ENCODE measurements at regions not wholly inside any gene's neighbourhood (a gene's known extent, or its start where the extent isn't known, plus 50 kb on each side); places are given as distances from the start of the nearest gene placed in this dataset.

GRCh38 chr2:19708776-19709175 lies 193.0 kb downstream of the TTC32 start:
- no peaks in the 10 kb centered on the region for H3K36me3 ChIP-seq
- WGBS, 2 donors = 69 to 95% methylated on average over 2 of the region's 2 CpGs
- DNase-seq (ENCODE audit: low spot score in 2 of 2) = no peak

GRCh38 chr2:19706332-19706731 lies 195.5 kb downstream of the TTC32 start:
- TF ChIP-seq EP300 (IDR thresholded peaks at IDR 0.05) (no peak), POLR2A (IDR thresholded peaks at IDR 0.05) (no peak), CTCF (IDR thresholded peaks at IDR 0.05) (no peak)
- no peaks in the 10 kb centered on the region for H3K36me3 ChIP-seq
- H3K4me3 ChIP-seq = no peak overlapping the region
- no peak for DNase-seq (ENCODE audit: low spot score in 2 of 2)
- no peak overlapping the region for H3K27ac ChIP-seq
- H3K27me3 ChIP-seq = no peaks in the 10 kb centered on the region
- no peaks in the 10 kb centered on the region for H3K4me1 ChIP-seq
- H3K9me3 ChIP-seq = no peaks in the 10 kb centered on the region

More at GRCh38 chr2:19708776-19709175, 193.0 kb downstream of the TTC32 start:
- H3K27ac ChIP-seq = no peak overlapping the region
- no peaks in the 10 kb centered on the region for H3K4me1 ChIP-seq
- H3K4me3 ChIP-seq = no peak overlapping the region
- no peaks in the 10 kb centered on the region for H3K27me3 ChIP-seq
- H3K9me3 ChIP-seq = no peaks in the 10 kb centered on the region
- TF ChIP-seq CTCF (IDR thresholded peaks at IDR 0.05) (no peak), POLR2A (IDR thresholded peaks at IDR 0.05) (no peak), EP300 (IDR thresholded peaks at IDR 0.05) (no peak)

GRCh38 chr2:19702267-19702666 lies 199.5 kb downstream of the TTC32 start:
- 52 to 63% methylated on average over 4 of the region's 4 CpGs for WGBS, 2 donors
- DNase-seq (ENCODE audit: low spot score in 2 of 2) = no peak
- H3K9me3 ChIP-seq = peaks cover 0 to 5% (median 0%) of the 10 kb centered on the region in 4 donors
- TF ChIP-seq CTCF (IDR thresholded peaks at IDR 0.05) (no peak), EP300 (IDR thresholded peaks at IDR 0.05) (no peak), POLR2A (IDR thresholded peaks at IDR 0.05) (no peak)
- no peak overlapping the region for H3K4me3 ChIP-seq
- H3K36me3 ChIP-seq = no peaks in the 10 kb centered on the region
- H3K27me3 ChIP-seq = no peaks in the 10 kb centered on the region
- H3K4me1 ChIP-seq = no peaks in the 10 kb centered on the region
- no peak overlapping the region for H3K27ac ChIP-seq

- Histone ChIP-seq H3K27me3 (no peaks in the 10 kb centered on the region), H3K36me3 (no peaks in the 10 kb centered on the region), H3K4me1 (no peaks in the 10 kb centered on the region), H3K4me3 (no peak overlapping the region), H3K9me3 (peaks cover 0 to 15% (median 3%) of the 10 kb centered on the region in 4 donors), H3K27ac (no peak overlapping the region)
- DNase-seq (ENCODE audit: low spot score in 2 of 2) = no peak
- 82 to 89% methylated on average over 9 to 10 of the region's 10 CpGs for WGBS, 2 donors
- TF ChIP-seq EP300 (IDR thresholded peaks at IDR 0.05) (no peak), CTCF (IDR thresholded peaks at IDR 0.05) (no peak), POLR2A (IDR thresholded peaks at IDR 0.05) (no peak)
These were observed 200.8 kb downstream of the TTC32 start for GRCh38 chr2:19700861-19701585.

- no peak overlapping the region for H3K27ac ChIP-seq
- no peaks in the 10 kb centered on the region for H3K4me1 ChIP-seq
- WGBS, 2 donors = 66 to 83% methylated on average over 2 of the region's 2 CpGs
- no peaks in the 10 kb centered on the region for H3K36me3 ChIP-seq
- peaks cover 0 to 15% (median 3%) of the 10 kb centered on the region in 4 donors for H3K9me3 ChIP-seq
- no peak for DNase-seq (ENCODE audit: low spot score in 2 of 2)
- TF ChIP-seq EP300 (IDR thresholded peaks at IDR 0.05) = no peak
- H3K27me3 ChIP-seq = no peaks in the 10 kb centered on the region
- no peak overlapping the region for H3K4me3 ChIP-seq
These were observed 204.7 kb downstream of the TTC32 start for GRCh38 chr2:19697131-19697530.
